H1 (cell line): ENCODE measurements at regions not wholly inside any gene's neighbourhood (a gene's known extent, or its start where the extent isn't known, plus 50 kb on each side); places are given as distances from the start of the nearest gene placed in this dataset.

Source experiments
- CTCF ChIA-PET: fragments of 300-600 bp; sonication (Branson Sonifier 250); formaldehyde crosslinking; loops from one replicate; lab custom pipeline; 2021; ENCODE audit not compliant: partially characterized antibody; lab: Charles Lee
- POLR2A ChIA-PET: fragments of 300-600 bp; sonication (Branson Sonifier 250); formaldehyde crosslinking; loops from one replicate; lab custom pipeline; 2021; ENCODE audit warnings: inconsistent platforms; ENCODE audit not compliant: partially characterized antibody; lab: Charles Lee
- DNase-seq, 2 experiments: peaks; one replicate each; pipeline versions ENCODE4 v3.0.0 to v3.0.0-alpha.2; 2010 to 2022; ENCODE audit warnings: low spot score in 2 of 2, low read depth in 1 of 2, mixed read lengths in 1 of 2
- FAIRE-seq: peaks from 2 replicates; lab custom pipeline; 2011; peaks lifted over from hg19 to GRCh38; lab: Jason Lieb, UNC
- H2AFZ ChIP-seq: 2 replicates; pipeline ENCODE4 v1.8.1; 2012; ENCODE audit warnings: low read length, inconsistent platforms
- H2AK5ac ChIP-seq: 2 replicates; pipeline ENCODE4 v1.6.1; 2013; ENCODE audit warnings: low read depth, low read length
- H2BK120ac ChIP-seq: replicated peaks from 2 replicates; pipeline ENCODE3; 2013; ENCODE audit warnings: low read depth, low read length, inconsistent platforms
- H2BK12ac ChIP-seq: 2 replicates; pipeline ENCODE4 v1.6.1; 2013; ENCODE audit warnings: low read depth, low read length
- H2BK15ac ChIP-seq: 2 replicates; pipeline ENCODE4 v1.6.1; 2013; ENCODE audit warnings: low read length
- H2BK20ac ChIP-seq: 2 replicates; pipeline ENCODE4 v1.6.1; 2013; ENCODE audit warnings: low read length
- H2BK5ac ChIP-seq: 2 replicates; pipeline ENCODE4 v1.6.1; 2013; ENCODE audit warnings: low read depth, low read length
- H3K14ac ChIP-seq: 2 replicates; pipeline ENCODE4 v1.6.1; 2013; ENCODE audit warnings: inconsistent platforms; ENCODE audit not compliant: insufficient read length
- H3K18ac ChIP-seq: 2 replicates; pipeline ENCODE4 v1.6.1; 2013; ENCODE audit warnings: low read length; ENCODE audit errors: extremely low read depth
- H3K23ac ChIP-seq: 2 replicates; pipeline ENCODE4 v1.6.1; 2013; ENCODE audit warnings: inconsistent platforms; ENCODE audit not compliant: insufficient read length
- H3K23me2 ChIP-seq: 2 replicates; pipeline ENCODE4 v1.6.1; 2013; ENCODE audit warnings: low read depth, low read length
- H3K27ac ChIP-seq: 2 replicates; pipeline ENCODE4 v1.6.1; 2011; ENCODE audit warnings: low read depth, low read length, inconsistent platforms
- H3K27me3 ChIP-seq, 4 experiments: replicated peaks in 1 of 4; 1 replicate in 1 of 4; 2 replicates in 3 of 4; pipeline versions ENCODE4 v1.6.1 to v1.8.1; 2011 to 2013; ENCODE audit warnings: low read length in 3 of 4, mild to moderate bottlenecking in 3 of 4, inconsistent platforms in 2 of 4, mixed read lengths in 2 of 4, moderate library complexity in 1 of 4; ENCODE audit not compliant: control insufficient read depth in 3 of 4, insufficient read depth in 3 of 4; ENCODE audit errors: extremely low read depth in 1 of 4
- H3K36me3 ChIP-seq, 4 experiments: 2 replicates each; pipeline versions ENCODE4 v1.6.1 to v1.8.1; 2011 to 2013; ENCODE audit warnings: mild to moderate bottlenecking in 4 of 4, low read length in 3 of 4, moderate library complexity in 2 of 4, control low read depth in 1 of 4, inconsistent platforms in 1 of 4; ENCODE audit not compliant: insufficient read depth in 4 of 4, control insufficient read depth in 2 of 4
- H3K4ac ChIP-seq: replicated peaks from 2 replicates; pipeline ENCODE3; 2013; ENCODE audit warnings: low read length, low read depth, mixed read lengths, inconsistent platforms; ENCODE audit not compliant: insufficient read length
- H3K4me1 ChIP-seq, 4 experiments: replicated peaks in 1 of 4; 1 replicate in 1 of 4; 2 replicates in 3 of 4; pipeline versions ENCODE4 v1.6.1 to v1.8.1; 2011 to 2013; ENCODE audit warnings: low read length in 3 of 4, inconsistent platforms in 2 of 4, mixed read lengths in 1 of 4; ENCODE audit not compliant: insufficient read depth in 4 of 4, control insufficient read depth in 3 of 4
- H3K4me2 ChIP-seq, 2 experiments: 2 replicates each; pipeline versions ENCODE4 v1.6.1 to v1.8.1; 2011 to 2013; ENCODE audit warnings: low read depth in 2 of 2, low read length in 2 of 2, control low read depth in 1 of 2, inconsistent platforms in 1 of 2, mild to moderate bottlenecking in 1 of 2; ENCODE audit not compliant: insufficient read depth in 1 of 2
- H3K4me3 ChIP-seq, 4 experiments: fragments of 200-600, 300-600 bp in 1 of 4; sonication (generic), shearing (Covaris generic), sonication (Bioruptor Twin) in 1 of 4; 2 replicates each; pipeline versions ENCODE4 v1.5.1 to v1.8.1; 2011 to 2016; ENCODE audit warnings: low read length in 4 of 4, low read depth in 3 of 4, control low read depth in 2 of 4, inconsistent platforms in 2 of 4, mild to moderate bottlenecking in 2 of 4, mixed read lengths in 1 of 4, moderate library complexity in 1 of 4; ENCODE audit not compliant: insufficient read depth in 2 of 4; ENCODE audit errors: extremely low read depth in 1 of 4
- H3K56ac ChIP-seq: replicated peaks from 2 replicates; pipeline ENCODE3; 2013; ENCODE audit warnings: low read depth, mild to moderate bottlenecking, mixed read lengths, low read length, inconsistent platforms; ENCODE audit not compliant: insufficient read length
- H3K79me1 ChIP-seq: 2 replicates; pipeline ENCODE4 v1.6.1; 2013; ENCODE audit warnings: low read depth, low read length, control low read depth
- H3K79me2 ChIP-seq, 2 experiments: 2 replicates each; pipeline versions ENCODE4 v1.6.1 to v1.8.1; 2012 to 2013; ENCODE audit warnings: low read length in 2 of 2, mild to moderate bottlenecking in 2 of 2, inconsistent platforms in 1 of 2; ENCODE audit not compliant: insufficient read depth in 2 of 2, control insufficient read depth in 1 of 2
- H3K9ac ChIP-seq, 4 experiments: replicated peaks in 1 of 4; 1 replicate in 1 of 4; 2 replicates in 3 of 4; pipeline versions ENCODE4 v1.6.1 to v1.8.1; 2011 to 2013; ENCODE audit warnings: low read depth in 3 of 4, low read length in 3 of 4, control low read depth in 2 of 4, mild to moderate bottlenecking in 2 of 4, moderate library complexity in 2 of 4, inconsistent platforms in 1 of 4; ENCODE audit errors: extremely low read depth in 1 of 4
- H3K9me3 ChIP-seq, 2 experiments: 2 replicates each; pipeline versions ENCODE4 v1.6.1 to v1.8.1; 2012 to 2013; ENCODE audit warnings: mild to moderate bottlenecking in 2 of 2, moderate library complexity in 2 of 2, control low read depth in 1 of 2, inconsistent platforms in 1 of 2, low read depth in 1 of 2, low read length in 1 of 2, mixed read lengths in 1 of 2; ENCODE audit not compliant: insufficient read depth in 2 of 2
- H4K20me1 ChIP-seq, 2 experiments: replicated peaks in 1 of 2; 2 replicates each; pipeline versions ENCODE3 to v1.8.1; 2011 to 2013; ENCODE audit warnings: inconsistent platforms in 2 of 2, low read length in 2 of 2, mild to moderate bottlenecking in 1 of 2; ENCODE audit not compliant: insufficient read depth in 2 of 2, control insufficient read depth in 1 of 2
- H4K5ac ChIP-seq: 2 replicates; pipeline ENCODE4 v1.6.1; 2013; ENCODE audit warnings: low read length, low read depth, mixed read lengths, inconsistent platforms; ENCODE audit not compliant: insufficient read length
- H4K8ac ChIP-seq: 2 replicates; pipeline ENCODE4 v1.8.0; 2013; ENCODE audit warnings: mild to moderate bottlenecking, moderate library complexity, low read length, inconsistent platforms; ENCODE audit not compliant: insufficient read depth; ENCODE audit errors: extremely low read depth
- H4K91ac ChIP-seq: replicated peaks from 2 replicates; pipeline ENCODE3; 2013; ENCODE audit warnings: low read length, mixed read lengths, inconsistent platforms; ENCODE audit not compliant: insufficient read length
- ASH2L ChIP-seq: fragments of 200-600, 300-600 bp; sonication (generic); IDR thresholded peaks from one replicate; pipeline ENCODE4 v1.7.1; 2017; ENCODE audit warnings: low read length
- ATF2 ChIP-seq: IDR thresholded peaks from 2 replicates; pipeline ENCODE4 v1.6.1; 2012; ENCODE audit warnings: low read length, inconsistent platforms
- GTF2F1 ChIP-seq: IDR thresholded peaks from 2 replicates; pipeline ENCODE4 v1.6.1; 2012; ENCODE audit warnings: low read depth, low read length, improper control_type of control experiment, borderline replicate concordance
- HDAC2 ChIP-seq, 2 experiments: fragments of 300-600 bp in 1 of 2; sonication (generic) in 1 of 2; IDR thresholded peaks; 2 replicates each; pipeline ENCODE4 v1.6.1; 2011 to 2012; ENCODE audit warnings: low read depth in 2 of 2, low read length in 2 of 2, mild to moderate bottlenecking in 2 of 2, moderate library complexity in 2 of 2, borderline replicate concordance in 1 of 2, inconsistent platforms in 1 of 2
- JUN ChIP-seq: IDR thresholded peaks from 2 replicates; pipeline ENCODE4 v1.6.1; 2011; ENCODE audit warnings: low read depth, mild to moderate bottlenecking, improper control_type of control experiment, low read length
- SAP30 ChIP-seq: fragments of 300-600 bp; sonication (generic); IDR thresholded peaks from 2 replicates; pipeline ENCODE4 v1.7.1; 2012; ENCODE audit warnings: low read length, moderate library complexity, mild to moderate bottlenecking, inconsistent platforms; ENCODE audit not compliant: insufficient read depth, insufficient replicate concordance
- SIN3A ChIP-seq, 2 experiments: IDR thresholded peaks in 1 of 2; conservative IDR thresholded peaks in 1 of 2; 2 replicates each; pipeline ENCODE4 v1.6.1; 2011 to 2012; ENCODE audit warnings: low read length in 2 of 2, improper control_type of control experiment in 1 of 2, low read depth in 1 of 2, mild to moderate bottlenecking in 1 of 2
- SP2 ChIP-seq: IDR thresholded peaks from 2 replicates; pipeline ENCODE4 v1.6.1; 2012; ENCODE audit warnings: mild to moderate bottlenecking, low read length, inconsistent platforms
- SP4 ChIP-seq: IDR thresholded peaks from 2 replicates; pipeline ENCODE4 v1.6.1; 2012; ENCODE audit warnings: low read length, inconsistent platforms
- USF2 ChIP-seq: IDR thresholded peaks from 2 replicates; pipeline ENCODE4 v1.6.1; 2011; ENCODE audit warnings: low read length, improper control_type of control experiment
- whole genome bisulfite sequencing, 2 experiments: shearing (Covaris generic) in 1 of 2; methylation state at CpG; one replicate each; pipeline versions ENCODE4 v1.1.6 to v1.1.7; 2013 to 2015; ENCODE audit warnings: low lambda C conversion rate in 2 of 2, mixed read lengths in 2 of 2, inconsistent platforms in 1 of 2, low coverage in 1 of 2, missing lambda C conversion rate in 1 of 2; ENCODE audit not compliant: insufficient replicate concordance in 2 of 2, insufficient coverage in 1 of 2, insufficient read length in 1 of 2; ENCODE audit errors: extremely low coverage in 1 of 2, missing lambda C conversion rate in 1 of 2; 5-methylcytosine and 5-hydroxymethylcytosine counted together
- TF ChIP-seq, protein P1 (sequence below): IDR thresholded peaks from 2 replicates; pipeline ENCODE4 v1.6.1; 2011; ENCODE audit warnings: low read depth, mild to moderate bottlenecking, low read length; ENCODE audit not compliant: insufficient read depth

DNA sequence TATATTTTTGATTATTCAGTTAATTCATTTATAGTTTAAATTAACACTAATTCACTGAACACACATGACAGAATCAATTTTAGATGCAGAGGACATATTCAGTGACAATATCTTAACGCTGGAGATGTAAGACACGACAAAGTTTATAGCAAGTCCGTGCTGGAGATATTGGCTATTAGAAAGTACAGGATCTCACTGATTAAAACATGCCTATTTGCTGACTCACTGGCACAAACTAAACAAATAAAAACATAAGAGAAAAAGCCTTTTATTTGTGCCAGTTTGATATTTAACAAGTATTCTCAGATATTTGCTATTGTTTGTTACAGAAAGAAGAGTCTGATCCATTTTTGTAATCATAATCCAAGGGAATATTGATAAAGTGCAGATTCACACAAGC lies 1122.9 kb upstream of the B3GALT2 start:
- Histone ChIP-seq H3K9me3 (no peaks in the 10 kb centered on the region), H2BK20ac (no peak overlapping the region), H3K36me3 (no peaks in the 10 kb centered on the region), H3K9ac (no peak overlapping the region), H3K79me1 (no peaks in the 10 kb centered on the region), H3K56ac (no peak overlapping the region), H3K23ac (no peak overlapping the region), H4K91ac (no peak overlapping the region), H2AFZ (no peak overlapping the region), H4K20me1 (no peaks in the 10 kb centered on the region), H3K23me2 (no peaks in the 10 kb centered on the region), H3K4me1 (no peaks in the 10 kb centered on the region), H3K27me3 (no peaks in the 10 kb centered on the region), H4K5ac (no peak overlapping the region), H3K4me3 (no peak overlapping the region), H3K4me2 (no peak overlapping the region), H3K4ac (no peak overlapping the region), H2BK15ac (no peak overlapping the region), H3K27ac (no peak overlapping the region), H2BK12ac (no peak overlapping the region), H2BK120ac (no peak overlapping the region), H2AK5ac (no peak overlapping the region), H3K18ac (no peak overlapping the region), H3K14ac (no peak overlapping the region), H3K79me2 (no peaks in the 10 kb centered on the region), H4K8ac (no peak overlapping the region), H2BK5ac (no peak overlapping the region)
- ChIA-PET POLR2A (no interaction called here), CTCF (no interaction called here)
- 96% methylated on average over 3 of the region's 3 CpGs; no CpG with 5 or more reads in 1 of the 2 experiments for WGBS, 2 experiments
- FAIRE-seq (no peak), DNase-seq (no peak)
- TF ChIP-seq, protein P1, sequence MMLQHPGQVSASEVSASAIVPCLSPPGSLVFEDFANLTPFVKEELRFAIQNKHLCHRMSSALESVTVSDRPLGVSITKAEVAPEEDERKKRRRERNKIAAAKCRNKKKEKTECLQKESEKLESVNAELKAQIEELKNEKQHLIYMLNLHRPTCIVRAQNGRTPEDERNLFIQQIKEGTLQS: no peak
- TF ChIP-seq SAP30 (no peak), USF2 (no peak), SP4 (no peak), HDAC2 (IDR thresholded peaks at IDR 0.05; ENCODE audit: borderline replicate concordance in 1 of 2, low read depth in 2 of 2, low read length in 2 of 2) (no peak), ASH2L (no peak), GTF2F1 (no peak), ATF2 (no peak), SP2 (no peak), JUN (no peak), SIN3A (conservative IDR thresholded peaks at IDR 0.05 in 1 of 2, IDR thresholded peaks at IDR 0.05 in 1 of 2; ENCODE audit: low read depth in 1 of 2, low read length in 2 of 2) (no peak)
